Peyer's patch (tissue), 4 donors: ENCODE measurements at regions not wholly inside any gene's neighbourhood (a gene's known extent, or its start where the extent isn't known, plus 50 kb on each side); places are given as distances from the start of the nearest gene placed in this dataset.

Experiments
- CTCF ChIP-seq, 6 experiments: fragments of 450-650 bp in 4 of 6; fragments of 200-600 bp in 2 of 6; sonication (generic) in 1 of 6; IDR thresholded peaks; one replicate each; pipeline ENCODE4 v1.5.1; 2017 to 2019; ENCODE audit warnings: antibody characterized with exemption in 6 of 6, mild to moderate bottlenecking in 3 of 6, moderate library complexity in 1 of 6
- POLR2A ChIP-seq, 2 donors: fragments of 450-650 bp; IDR thresholded peaks; one replicate each; pipeline ENCODE4 v1.5.1; 2017; ENCODE audit warnings: antibody characterized with exemption in 2 of 2, mild to moderate bottlenecking in 2 of 2, moderate library complexity in 2 of 2

- TF ChIP-seq CTCF (IDR thresholded peaks at IDR 0.05) (no peak), POLR2A (IDR thresholded peaks at IDR 0.05) (no peak)
Observed at GRCh38 chr20:51076786-51077685, 54.1 kb upstream of the KCNG1 start.
